ENCODE measurements at regions not wholly inside any gene's neighbourhood (a gene's known extent, or its start where the extent isn't known, plus 50 kb on each side); places are given as distances from the start of the nearest gene placed in this dataset.

DNA sequence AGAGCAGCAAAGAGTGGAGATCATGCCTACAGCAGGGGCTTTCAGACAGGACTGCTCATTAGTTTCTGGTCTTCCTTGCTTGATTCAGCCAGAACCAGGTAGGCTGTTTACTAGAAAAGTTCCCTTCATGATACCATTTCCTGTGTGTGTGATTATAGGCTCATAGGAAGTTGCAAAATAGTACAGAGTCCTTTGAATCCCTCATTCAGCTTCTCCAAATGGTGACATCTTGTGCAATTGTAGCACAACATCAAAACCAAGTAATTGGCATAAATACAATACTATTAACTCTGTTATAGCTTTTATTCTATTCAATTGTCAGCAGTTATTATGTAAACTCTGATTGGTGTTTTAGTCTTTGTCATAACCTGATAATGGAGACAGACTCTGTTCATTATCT is 347.3 kb upstream of the CDH4 start:
- H3K9me3 ChIP-seq (ENCODE audit: insufficient read depth in 2 of 2, low read depth in 1 of 2, low read length in 1 of 2): 0 out of 4 replicates have a peak, but pooled peaks cover 0 to 4% of the 10 kb centered on the region in 2 experiments
- H2BK120ac ChIP-seq (replicated peaks; ENCODE audit: low read depth, low read length): no peak overlapping the region
- no peak overlapping the region for H2BK15ac ChIP-seq (ENCODE audit: low read length)
- no peak overlapping the region for H2BK20ac ChIP-seq (ENCODE audit: low read length)
- no peak overlapping the region for H3K9ac ChIP-seq (replicated peaks in 1 of 4; ENCODE audit: extremely low read depth in 1 of 4, low read depth in 3 of 4, low read length in 3 of 4)
- no peak overlapping the region for H3K27ac ChIP-seq (ENCODE audit: low read depth, low read length)
- H4K8ac ChIP-seq (ENCODE audit: extremely low read depth, insufficient read depth, low read length): no peak overlapping the region
- H4K91ac ChIP-seq (replicated peaks; ENCODE audit: insufficient read length, low read length): no peak overlapping the region
- H3K27me3 ChIP-seq (replicated peaks in 1 of 4; ENCODE audit: control insufficient read depth in 3 of 4, extremely low read depth in 1 of 4, insufficient read depth in 3 of 4, low read length in 3 of 4): no peaks in the 10 kb centered on the region; a peak in 2 of 7 replicates
- no peak for FAIRE-seq
- no peak for DNase-seq (ENCODE audit: low read depth in 1 of 2, low spot score in 2 of 2)
- H3K4me3 ChIP-seq (ENCODE audit: extremely low read depth in 1 of 4, insufficient read depth in 2 of 4, low read depth in 3 of 4, low read length in 4 of 4): no peak overlapping the region
- no peaks in the 10 kb centered on the region for H3K79me1 ChIP-seq (ENCODE audit: low read depth, low read length)
- CTCF ChIA-PET (ENCODE audit: partially characterized antibody): interaction anchor here (0.6 to 1.7 kb wide), 4 partner anchors 30 to 53 kb away, joined by 3 to 5 read pairs (median 3); no protein-coding TSS in a partner anchor
- no peak overlapping the region for H3K23ac ChIP-seq (ENCODE audit: insufficient read length)
- no peak overlapping the region for H2AK5ac ChIP-seq (ENCODE audit: low read depth, low read length)
- POLR2A ChIA-PET (ENCODE audit: partially characterized antibody): no interaction called here
- H3K79me2 ChIP-seq (ENCODE audit: control insufficient read depth in 1 of 2, insufficient read depth in 2 of 2, low read length in 2 of 2): no peaks in the 10 kb centered on the region
- no peak overlapping the region for H3K4me2 ChIP-seq (ENCODE audit: insufficient read depth in 1 of 2, low read depth in 2 of 2, low read length in 2 of 2)
- no peak overlapping the region for H4K5ac ChIP-seq (ENCODE audit: insufficient read length, low read depth, low read length)
- no peaks in the 10 kb centered on the region for H3K36me3 ChIP-seq (ENCODE audit: control insufficient read depth in 2 of 4, insufficient read depth in 4 of 4, low read length in 3 of 4)
- no peak overlapping the region for H3K14ac ChIP-seq (ENCODE audit: insufficient read length)
- no peak overlapping the region for H3K18ac ChIP-seq (ENCODE audit: extremely low read depth, low read length)
- H2BK12ac ChIP-seq (ENCODE audit: low read depth, low read length): no peak overlapping the region
- no peak overlapping the region for H3K4ac ChIP-seq (replicated peaks; ENCODE audit: insufficient read length, low read depth, low read length)
- no peak overlapping the region for H2AFZ ChIP-seq (ENCODE audit: low read length)
- H3K56ac ChIP-seq (replicated peaks; ENCODE audit: insufficient read length, low read depth, low read length): no peak overlapping the region
- peaks cover 0 to 12% (median 2%) of the 10 kb centered on the region in 4 experiments; a peak in 4 of 7 replicates for H3K4me1 ChIP-seq (replicated peaks in 1 of 4; ENCODE audit: control insufficient read depth in 3 of 4, insufficient read depth in 4 of 4, low read length in 3 of 4)
- H4K20me1 ChIP-seq (replicated peaks in 1 of 2; ENCODE audit: control insufficient read depth in 1 of 2, insufficient read depth in 2 of 2, low read length in 2 of 2): peaks cover 0 to 3% of the 10 kb centered on the region in 2 experiments
- no peak overlapping the region for H2BK5ac ChIP-seq (ENCODE audit: low read depth, low read length)
- peaks cover 3% of the 10 kb centered on the region; the same call in 1 of the 2 replicates for H3K23me2 ChIP-seq (ENCODE audit: low read depth, low read length)
- TF ChIP-seq, protein P1, sequence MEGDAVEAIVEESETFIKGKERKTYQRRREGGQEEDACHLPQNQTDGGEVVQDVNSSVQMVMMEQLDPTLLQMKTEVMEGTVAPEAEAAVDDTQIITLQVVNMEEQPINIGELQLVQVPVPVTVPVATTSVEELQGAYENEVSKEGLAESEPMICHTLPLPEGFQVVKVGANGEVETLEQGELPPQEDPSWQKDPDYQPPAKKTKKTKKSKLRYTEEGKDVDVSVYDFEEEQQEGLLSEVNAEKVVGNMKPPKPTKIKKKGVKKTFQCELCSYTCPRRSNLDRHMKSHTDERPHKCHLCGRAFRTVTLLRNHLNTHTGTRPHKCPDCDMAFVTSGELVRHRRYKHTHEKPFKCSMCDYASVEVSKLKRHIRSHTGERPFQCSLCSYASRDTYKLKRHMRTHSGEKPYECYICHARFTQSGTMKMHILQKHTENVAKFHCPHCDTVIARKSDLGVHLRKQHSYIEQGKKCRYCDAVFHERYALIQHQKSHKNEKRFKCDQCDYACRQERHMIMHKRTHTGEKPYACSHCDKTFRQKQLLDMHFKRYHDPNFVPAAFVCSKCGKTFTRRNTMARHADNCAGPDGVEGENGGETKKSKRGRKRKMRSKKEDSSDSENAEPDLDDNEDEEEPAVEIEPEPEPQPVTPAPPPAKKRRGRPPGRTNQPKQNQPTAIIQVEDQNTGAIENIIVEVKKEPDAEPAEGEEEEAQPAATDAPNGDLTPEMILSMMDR (IDR thresholded peaks at IDR 0.05; ENCODE audit: control extremely low read depth in 1 of 3, insufficient read depth in 1 of 3, low read depth in 1 of 3, low read length in 3 of 3): no peak
- TF ChIP-seq ASH2L (IDR thresholded peaks at IDR 0.05; ENCODE audit: low read length): no peak
- no peak for TF ChIP-seq KDM5A (IDR thresholded peaks at IDR 0.05; ENCODE audit: low read length)
- TF ChIP-seq, protein P2, sequence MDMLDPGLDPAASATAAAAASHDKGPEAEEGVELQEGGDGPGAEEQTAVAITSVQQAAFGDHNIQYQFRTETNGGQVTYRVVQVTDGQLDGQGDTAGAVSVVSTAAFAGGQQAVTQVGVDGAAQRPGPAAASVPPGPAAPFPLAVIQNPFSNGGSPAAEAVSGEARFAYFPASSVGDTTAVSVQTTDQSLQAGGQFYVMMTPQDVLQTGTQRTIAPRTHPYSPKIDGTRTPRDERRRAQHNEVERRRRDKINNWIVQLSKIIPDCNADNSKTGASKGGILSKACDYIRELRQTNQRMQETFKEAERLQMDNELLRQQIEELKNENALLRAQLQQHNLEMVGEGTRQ (IDR thresholded peaks at IDR 0.05; ENCODE audit: low read length): no peak
- TF ChIP-seq, protein P3, sequence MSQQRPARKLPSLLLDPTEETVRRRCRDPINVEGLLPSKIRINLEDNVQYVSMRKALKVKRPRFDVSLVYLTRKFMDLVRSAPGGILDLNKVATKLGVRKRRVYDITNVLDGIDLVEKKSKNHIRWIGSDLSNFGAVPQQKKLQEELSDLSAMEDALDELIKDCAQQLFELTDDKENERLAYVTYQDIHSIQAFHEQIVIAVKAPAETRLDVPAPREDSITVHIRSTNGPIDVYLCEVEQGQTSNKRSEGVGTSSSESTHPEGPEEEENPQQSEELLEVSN (IDR thresholded peaks at IDR 0.05): no peak
- TF ChIP-seq YY1 (IDR thresholded peaks at IDR 0.05; ENCODE audit: low read depth, low read length): no peak
- no peak for TF ChIP-seq BRCA1 (IDR thresholded peaks at IDR 0.05; ENCODE audit: low read depth, low read length)
- no peak for TF ChIP-seq RXRA (IDR thresholded peaks at IDR 0.05; ENCODE audit: insufficient read depth, low read depth, low read length)
- no peak for TF ChIP-seq KDM1A (IDR thresholded peaks at IDR 0.05; ENCODE audit: borderline replicate concordance, low read length)
- no peak for TF ChIP-seq KDM4A (IDR thresholded peaks at IDR 0.05; ENCODE audit: low read depth, low read length, severe bottlenecking)
- TF ChIP-seq CHD1 (IDR thresholded peaks at IDR 0.05; ENCODE audit: low read depth, low read length): no peak
- TF ChIP-seq SIX5 (IDR thresholded peaks at IDR 0.05; ENCODE audit: low read depth, low read length): no peak

Data from H1 (cell line).